ENCODE measurements at regions not wholly inside any gene's neighbourhood (a gene's known extent, or its start where the extent isn't known, plus 50 kb on each side); places are given as distances from the start of the nearest gene placed in this dataset.
"Not testable (repeated sequence)": the region's sequence is repeated elsewhere in the genome, so short reads cannot be mapped to it uniquely, and the experiment has no call there.

DNA sequence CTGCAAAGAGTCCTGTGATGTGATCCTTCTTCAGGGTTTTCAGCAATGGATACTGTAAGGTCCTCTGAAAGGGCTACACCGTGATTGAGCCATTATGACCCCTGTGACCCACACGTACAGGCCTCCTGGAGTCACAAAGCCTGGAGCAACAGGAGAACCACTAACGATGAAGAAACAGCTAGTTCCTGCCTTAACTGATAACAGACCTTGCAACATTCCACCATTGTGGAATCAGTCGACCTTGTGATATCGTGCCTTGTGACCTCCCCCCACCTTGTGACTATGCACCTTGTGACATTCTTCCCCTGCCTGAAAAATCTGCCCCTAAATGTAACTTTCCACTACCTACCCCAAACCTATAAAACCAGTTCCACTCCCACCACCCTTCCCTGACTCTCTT is 1235.4 kb downstream of the OTOL1 start:
- not testable (repeated sequence) for FAIRE-seq; DNase-seq (ENCODE audit: low spot score in 2 of 2)

- no peak for FAIRE-seq
Observed at GRCh38 chr3:162738784-162739183, 1242.2 kb downstream of the OTOL1 start.

DNA sequence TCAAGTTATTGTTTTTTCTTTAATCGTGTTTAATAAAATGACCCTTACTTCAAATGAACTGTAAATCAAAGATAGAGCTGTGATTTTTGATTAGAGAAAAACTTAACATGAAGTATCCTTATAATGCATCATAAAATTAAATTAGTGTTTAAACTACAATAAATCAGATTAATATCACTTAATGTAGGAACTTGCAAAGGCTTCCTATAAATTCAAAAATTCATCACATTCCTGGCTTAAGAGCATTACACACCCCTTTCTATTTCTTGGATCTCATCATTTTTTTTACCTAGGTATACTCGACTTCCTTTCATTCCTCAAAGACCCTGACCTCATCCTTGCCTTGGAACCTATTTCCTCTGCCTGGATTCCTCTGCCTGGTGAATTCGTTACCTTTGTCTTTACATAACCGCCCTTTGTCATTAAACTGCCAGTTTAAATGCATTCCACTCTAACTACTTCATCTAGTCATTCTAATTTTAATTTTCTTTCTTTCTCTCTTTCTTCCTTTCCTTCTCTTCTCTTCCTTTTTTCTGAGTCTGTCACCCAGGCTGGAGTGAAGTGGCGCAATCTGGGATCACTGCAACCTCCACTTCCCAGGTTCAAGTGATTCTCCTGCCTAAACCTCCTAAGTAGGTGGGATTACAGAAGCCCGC is 1244.5 kb downstream of the OTOL1 start:
- no peak for FAIRE-seq
- DNase-seq (ENCODE audit: low spot score in 2 of 2), result no peak

More at GRCh38 chr3:162738784-162739183, 1242.2 kb downstream of the OTOL1 start:
- DNase-seq (ENCODE audit: low spot score in 2 of 2), result no peak

GRCh38 chr3:162742159-162742717 is 1245.6 kb downstream of the OTOL1 start:
- FAIRE-seq, result no peak
- no peak for DNase-seq (ENCODE audit: low spot score in 2 of 2)

DNA sequence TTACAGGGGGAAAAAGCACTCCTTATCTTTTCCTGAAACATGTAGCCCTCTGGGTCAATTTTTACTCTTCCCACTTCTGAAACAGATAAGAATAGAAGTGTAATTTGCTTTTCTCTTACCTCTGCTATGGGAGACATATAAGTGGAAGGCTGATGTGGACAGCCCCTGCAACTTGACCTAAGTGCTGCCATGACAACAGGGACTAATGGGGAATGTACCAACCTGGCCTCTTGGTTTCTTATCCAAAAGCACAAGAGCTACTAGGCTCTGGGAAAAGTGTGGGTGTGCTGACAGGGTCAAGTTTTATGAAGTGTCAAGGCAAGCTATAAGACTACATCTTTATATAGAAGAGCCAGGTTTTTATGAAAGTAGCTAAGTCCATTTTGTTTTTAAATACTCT is 1246.5 kb downstream of the OTOL1 start:
- DNase-seq (ENCODE audit: low spot score in 2 of 2), result no peak
- no peak for FAIRE-seq

- no peak for FAIRE-seq
- no peak for DNase-seq (ENCODE audit: low spot score in 2 of 2)
Observed at GRCh38 chr3:162760789-162761188, 1264.2 kb downstream of the OTOL1 start.

DNA sequence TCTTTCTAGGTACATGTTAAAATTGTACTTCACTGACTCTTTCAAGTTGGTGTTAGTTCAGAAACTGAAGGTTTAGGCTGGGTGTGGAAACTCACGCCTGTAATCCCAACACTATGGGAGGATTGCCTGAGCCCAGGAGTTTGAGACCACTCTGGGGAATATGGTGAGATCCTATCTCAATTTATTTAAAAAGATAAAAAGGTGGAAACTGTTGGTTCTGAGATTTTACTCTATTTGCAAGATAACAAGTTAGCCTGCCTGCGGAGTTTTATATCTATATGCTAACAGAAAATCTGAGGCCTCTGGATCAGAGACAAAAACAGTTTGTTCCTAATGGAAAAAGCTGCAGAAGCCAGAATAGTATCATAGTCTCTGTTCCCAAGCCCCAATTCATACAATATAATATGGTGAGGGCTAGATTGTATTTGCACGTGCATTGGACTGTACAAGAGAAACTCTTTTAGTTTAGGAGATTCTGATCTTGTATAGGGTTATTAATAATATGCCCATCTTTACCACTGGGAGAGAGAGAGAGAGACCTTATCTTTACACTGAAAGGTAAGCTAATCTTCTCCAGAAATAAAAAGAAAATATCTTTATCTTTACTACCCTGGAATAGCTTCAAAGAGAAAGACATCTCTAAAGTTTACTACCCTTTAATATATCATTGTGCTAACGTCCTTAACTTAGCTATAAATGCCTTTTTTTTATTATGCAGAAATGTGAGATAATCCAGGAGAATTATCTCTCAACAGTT is 1267.6 kb downstream of the OTOL1 start:
- no peak for FAIRE-seq
- no peak for DNase-seq (ENCODE audit: low spot score in 2 of 2)

DNA sequence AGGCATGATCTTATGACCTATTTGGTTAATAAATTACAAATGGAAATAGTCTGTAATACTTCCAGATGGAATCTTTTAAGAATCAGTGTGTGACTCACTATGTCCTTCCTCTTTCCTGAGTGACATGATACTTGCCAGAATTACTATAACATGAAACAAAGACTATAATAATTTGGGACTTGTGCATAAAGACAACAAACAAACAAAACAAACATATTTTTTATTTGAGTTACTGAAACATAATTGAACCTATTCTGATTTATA is 1268.1 kb downstream of the OTOL1 start:
- FAIRE-seq (no peak), DNase-seq (ENCODE audit: low spot score in 2 of 2) (no peak)

DNA sequence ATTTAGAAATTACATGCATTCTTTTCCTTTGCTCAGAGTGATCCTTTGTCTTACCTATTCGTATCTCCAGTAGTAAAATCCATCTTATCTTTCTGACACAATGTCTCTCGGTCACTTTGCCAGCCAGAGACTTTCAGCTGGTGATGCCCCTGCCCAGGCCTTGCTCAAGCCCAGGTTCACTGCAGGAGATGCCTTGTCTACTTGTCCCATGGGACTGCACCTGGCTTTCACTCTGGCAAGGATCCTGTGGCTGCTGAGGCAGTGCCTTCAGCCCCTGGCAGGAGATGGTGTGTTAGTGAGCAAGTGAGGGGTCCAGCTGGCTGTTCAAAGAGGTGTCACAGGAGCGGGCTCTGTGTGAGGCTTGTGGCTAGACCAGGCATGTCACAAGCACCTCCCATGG is 1268.9 kb downstream of the OTOL1 start:
- DNase-seq (ENCODE audit: low spot score in 2 of 2), result no peak
- no peak for FAIRE-seq

- FAIRE-seq (no peak), DNase-seq (ENCODE audit: low spot score in 2 of 2) (no peak)
Observed at GRCh38 chr3:162769564-162769963, 1273.0 kb downstream of the OTOL1 start.

GRCh38 chr3:162770551-162770950 is 1273.9 kb downstream of the OTOL1 start:
- FAIRE-seq, result no peak
- DNase-seq (ENCODE audit: low spot score in 2 of 2), result no peak

DNA sequence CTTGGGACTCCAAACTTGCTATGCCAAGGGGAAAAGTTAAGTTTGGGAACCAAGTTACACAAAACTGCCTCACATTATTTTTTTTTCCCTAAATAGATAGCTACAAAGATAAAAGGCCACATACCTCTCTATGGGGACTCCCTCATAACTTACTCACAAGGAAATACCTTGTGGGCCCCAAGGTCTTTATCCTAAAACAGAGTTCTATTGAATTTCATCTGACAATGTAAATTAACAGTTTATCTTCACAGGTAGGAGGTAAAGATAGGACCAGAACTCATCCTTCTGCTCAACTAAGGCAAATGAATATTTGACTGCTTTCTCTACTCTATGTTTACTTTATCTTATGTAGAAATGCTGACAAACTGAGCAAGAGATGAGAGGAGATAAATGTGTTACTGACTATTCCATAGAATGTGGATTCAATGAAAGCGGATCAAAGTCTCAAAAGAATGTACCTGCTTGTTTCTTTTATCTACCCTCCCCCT is 1278.0 kb downstream of the OTOL1 start:
- FAIRE-seq, result no peak

DNA sequence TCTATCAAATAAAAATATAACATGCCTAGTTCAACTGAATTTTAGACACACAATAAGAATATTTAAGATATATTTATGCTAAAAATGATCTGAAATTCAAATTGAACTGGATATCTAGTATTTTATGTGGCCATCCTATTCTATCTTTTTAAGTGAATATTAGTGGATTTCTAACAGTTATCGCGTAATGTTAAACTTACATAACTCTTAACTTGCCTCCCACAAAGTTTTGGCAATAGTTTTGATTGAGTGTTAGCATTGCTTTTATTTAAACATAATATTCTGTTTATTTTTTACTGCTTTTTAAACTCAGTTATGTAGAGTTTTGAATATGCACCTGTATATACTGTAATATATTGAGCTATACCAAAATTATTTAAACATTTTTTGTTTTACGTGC is 1279.5 kb downstream of the OTOL1 start:
- DNase-seq (ENCODE audit: low spot score in 2 of 2) (no peak), FAIRE-seq (no peak)

More for the DNA sequence above, 1278.0 kb downstream of the OTOL1 start:
- DNase-seq (ENCODE audit: low spot score in 2 of 2), result no peak

GRCh38 chr3:162777118-162777517 is 1280.5 kb downstream of the OTOL1 start:
- no peak for DNase-seq (ENCODE audit: low spot score in 2 of 2)
- FAIRE-seq, result no peak

DNA sequence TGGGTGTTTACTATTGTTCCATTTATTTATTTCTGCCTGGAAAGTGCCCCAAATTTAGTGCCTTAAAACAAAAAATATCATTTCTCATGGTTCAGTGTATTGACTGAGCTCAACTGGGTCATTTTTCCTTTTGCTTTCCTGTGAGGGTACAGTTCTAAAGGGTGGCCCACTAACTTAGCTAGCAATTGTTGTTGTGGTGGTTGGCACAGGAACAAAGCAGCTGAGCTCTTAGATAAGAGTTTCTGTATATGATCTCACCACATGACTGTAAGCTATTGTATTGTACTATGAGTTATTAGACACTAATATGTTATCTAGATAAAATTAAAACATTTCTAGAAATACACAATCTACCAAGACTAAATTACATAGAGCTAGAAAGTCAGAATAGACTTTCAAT is 1283.7 kb downstream of the OTOL1 start:
- FAIRE-seq (no peak), DNase-seq (ENCODE audit: low spot score in 2 of 2) (no peak)

- FAIRE-seq (no peak), DNase-seq (ENCODE audit: low spot score in 2 of 2) (no peak)
Observed at GRCh38 chr3:162799910-162800309, 1303.3 kb downstream of the OTOL1 start.

GRCh38 chr3:162802228-162802965 is 1305.8 kb downstream of the OTOL1 start:
- DNase-seq (ENCODE audit: low spot score in 2 of 2), result no peak
- FAIRE-seq, result no peak

DNA sequence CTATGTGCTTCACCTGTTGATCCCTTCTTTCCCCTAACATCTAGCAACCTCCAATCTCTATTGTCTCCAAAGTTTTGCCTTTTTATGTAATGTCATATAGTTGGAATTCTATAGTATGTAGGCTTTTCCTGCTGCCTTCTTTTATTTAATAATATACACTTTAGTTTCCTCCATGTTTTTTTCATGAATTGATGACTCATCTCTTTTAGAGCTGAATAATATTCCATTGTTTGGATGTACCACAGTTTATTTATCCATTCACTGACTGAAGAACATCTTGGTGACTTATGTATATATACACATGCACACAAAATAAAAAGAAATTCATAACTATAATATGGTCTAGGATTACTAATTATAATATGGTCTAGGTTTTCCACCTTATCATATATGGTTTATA is 1314.2 kb downstream of the OTOL1 start:
- DNase-seq (ENCODE audit: low spot score in 2 of 2) (no peak), FAIRE-seq (no peak)

- FAIRE-seq (no peak), DNase-seq (ENCODE audit: low spot score in 2 of 2) (no peak)
Observed at GRCh38 chr3:162842549-162843216, 1346.1 kb downstream of the OTOL1 start.

- no peak for DNase-seq (ENCODE audit: low spot score in 2 of 2)
- FAIRE-seq, result no peak
Observed at GRCh38 chr3:162845918-162846317, 1349.3 kb downstream of the OTOL1 start.

- FAIRE-seq (peak; percentile 33), DNase-seq (ENCODE audit: low spot score in 2 of 2) (no peak)
Observed at GRCh38 chr3:162847511-162847910, 1350.9 kb downstream of the OTOL1 start.

All from frontal cortex (tissue), 3 donors.